Gastroesophageal sphincter (tissue), 4 donors: ENCODE measurements at regions not wholly inside any gene's neighbourhood (a gene's known extent, or its start where the extent isn't known, plus 50 kb on each side); places are given as distances from the start of the nearest gene placed in this dataset.
"Not testable (repeated sequence)": the region's sequence is repeated elsewhere in the genome, so short reads cannot be mapped to it uniquely, and the experiment has no call there.

ENCODE experiments used
- ATAC-seq: fragments of 150-250 bp; one replicate; pipeline ENCODE4 v1.9.1; 2016; ENCODE audit warnings: mild to moderate bottlenecking, moderate library complexity
- H3K27ac ChIP-seq, 4 donors: fragments of 200-600 bp; sonication (generic) in 3 of 4; 1 replicate in 3 of 4; 2 replicates in 1 of 4; pipeline ENCODE4 v1.5.1; 2016 to 2019
- H3K27me3 ChIP-seq: fragments of 200-600 bp; sonication (generic); one replicate; pipeline ENCODE4 v1.5.1; 2019
- H3K36me3 ChIP-seq, 2 donors: fragments of 200-600 bp; sonication (generic); one replicate each; pipeline ENCODE4 v1.5.1; 2019; ENCODE audit warnings: control low read depth in 1 of 2
- H3K4me1 ChIP-seq, 3 donors: fragments of 200-600 bp; sonication (generic); 1 replicate in 2 of 3; 2 replicates in 1 of 3; pipeline ENCODE4 v1.5.1; 2016 to 2019; ENCODE audit warnings: control low read depth in 2 of 3
- H3K4me3 ChIP-seq, 2 donors: fragments of 200-600 bp; sonication (generic); one replicate each; pipeline ENCODE4 v1.5.1; 2019; ENCODE audit warnings: mild to moderate bottlenecking in 1 of 2, moderate library complexity in 1 of 2
- H3K9me3 ChIP-seq, 3 donors: fragments of 200-600 bp; sonication (generic); one replicate each; pipeline ENCODE4 v1.5.1; 2017 to 2019; ENCODE audit warnings: control low read depth in 2 of 3
- CTCF ChIP-seq, 4 experiments: fragments of 200-600 bp in 2 of 4; fragments of 450-650 bp in 2 of 4; sonication (generic) in 1 of 4; IDR thresholded peaks; one replicate each; pipeline ENCODE4 v1.5.1; 2017 to 2019; ENCODE audit warnings: antibody characterized with exemption in 4 of 4, mild to moderate bottlenecking in 2 of 4, moderate library complexity in 2 of 4
- EP300 ChIP-seq: sonication (generic); formaldehyde crosslinking; IDR thresholded peaks from one replicate; pipeline ENCODE4 v1.6.1; 2017; ENCODE audit warnings: antibody characterized with exemption, mild to moderate bottlenecking
- POLR2A ChIP-seq, 2 donors: fragments of 450-650 bp; IDR thresholded peaks; one replicate each; pipeline ENCODE4 v1.6.1; 2017; ENCODE audit warnings: antibody characterized with exemption in 2 of 2, mild to moderate bottlenecking in 2 of 2, moderate library complexity in 1 of 2
- POLR2AphosphoS5 ChIP-seq: sonication (generic); formaldehyde crosslinking; IDR thresholded peaks from one replicate; pipeline ENCODE4 v1.6.1; 2017; ENCODE audit warnings: antibody characterized with exemption
- WGBS, 2 donors: methylation state at CpG; one replicate each; pipeline ENCODE4 v1.1.5; 2018; ENCODE audit warnings: low coverage in 1 of 2; 5-methylcytosine and 5-hydroxymethylcytosine counted together

GRCh38 chr4:31237233-31237632 is 517.1 kb downstream of the PCDH7 start:
- no peaks in the 10 kb centered on the region for H3K36me3 ChIP-seq
- no peaks in the 10 kb centered on the region for H3K27me3 ChIP-seq
- no peaks in the 10 kb centered on the region for H3K4me1 ChIP-seq
- TF ChIP-seq POLR2A (IDR thresholded peaks at IDR 0.05) (no peak), EP300 (no peak), POLR2AphosphoS5 (no peak), CTCF (IDR thresholded peaks at IDR 0.05) (no peak)
- H3K4me3 ChIP-seq: no peak overlapping the region
- no peak for ATAC-seq
- no peak overlapping the region for H3K27ac ChIP-seq
- H3K9me3 ChIP-seq: peaks cover 0 to 13% (median 0%) of the 10 kb centered on the region in 3 donors

GRCh38 chr4:31239886-31240285 is 519.7 kb downstream of the PCDH7 start:
- Histone ChIP-seq H3K27me3 (no peaks in the 10 kb centered on the region), H3K9me3 (peaks cover 0 to 13% (median 0%) of the 10 kb centered on the region in 3 donors), H3K4me3 (no peak overlapping the region), H3K27ac (no peak overlapping the region), H3K36me3 (no peaks in the 10 kb centered on the region), H3K4me1 (no peaks in the 10 kb centered on the region)
- TF ChIP-seq POLR2A (IDR thresholded peaks at IDR 0.05) (no peak), EP300 (no peak), POLR2AphosphoS5 (no peak)
- ATAC-seq: no peak

- no peak for ATAC-seq
- no peaks in the 10 kb centered on the region for H3K4me1 ChIP-seq
- TF ChIP-seq POLR2A (IDR thresholded peaks at IDR 0.05) (no peak), POLR2AphosphoS5 (no peak), CTCF (IDR thresholded peaks at IDR 0.05) (no peak), EP300 (no peak)
- no peak overlapping the region for H3K4me3 ChIP-seq
- 100% methylated on average over 1 of the region's 1 CpG for WGBS, 2 donors
- no peaks in the 10 kb centered on the region for H3K27me3 ChIP-seq
- no peak overlapping the region for H3K27ac ChIP-seq
- H3K9me3 ChIP-seq: peaks cover 0 to 13% (median 0%) of the 10 kb centered on the region in 3 donors
- H3K36me3 ChIP-seq: no peaks in the 10 kb centered on the region
These were observed 521.4 kb downstream of the PCDH7 start for GRCh38 chr4:31241504-31242106.

GRCh38 chr4:31246856-31247255 is 526.7 kb downstream of the PCDH7 start:
- no peaks in the 10 kb centered on the region for H3K36me3 ChIP-seq
- 64 to 80% methylated on average over 1 of the region's 1 CpG for WGBS, 2 donors
- no peak for TF ChIP-seq POLR2A (IDR thresholded peaks at IDR 0.05)
- TF ChIP-seq POLR2AphosphoS5: no peak
- no peak for TF ChIP-seq EP300
- no peak overlapping the region for H3K4me3 ChIP-seq
- ATAC-seq: no peak
- no peaks in the 10 kb centered on the region for H3K27me3 ChIP-seq
- no peak overlapping the region for H3K27ac ChIP-seq
- H3K9me3 ChIP-seq: no peaks in the 10 kb centered on the region
- H3K4me1 ChIP-seq: no peaks in the 10 kb centered on the region

- Histone ChIP-seq H3K27me3 (no peaks in the 10 kb centered on the region), H3K4me1 (no peaks in the 10 kb centered on the region), H3K36me3 (no peaks in the 10 kb centered on the region), H3K27ac (no peak overlapping the region), H3K4me3 (no peak overlapping the region), H3K9me3 (no peaks in the 10 kb centered on the region)
- WGBS, 2 donors: 100% methylated on average over 4 to 8 of the region's 15 CpGs
- no peak for ATAC-seq
- TF ChIP-seq CTCF (IDR thresholded peaks at IDR 0.05) (no peak), POLR2A (IDR thresholded peaks at IDR 0.05) (no peak), POLR2AphosphoS5 (no peak), EP300 (no peak)
These were observed 539.0 kb downstream of the PCDH7 start for GRCh38 chr4:31259119-31259518.

GRCh38 chr4:31261632-31262031 is 541.5 kb downstream of the PCDH7 start:
- Histone ChIP-seq H3K4me1 (no peaks in the 10 kb centered on the region), H3K9me3 (no peaks in the 10 kb centered on the region), H3K27ac (no peak overlapping the region), H3K4me3 (no peak overlapping the region), H3K27me3 (no peaks in the 10 kb centered on the region), H3K36me3 (no peaks in the 10 kb centered on the region)
- WGBS, 2 donors: 10 to 11% methylated on average over 1 to 2 of the region's 2 CpGs
- no peak for ATAC-seq
- TF ChIP-seq POLR2AphosphoS5 (no peak), POLR2A (IDR thresholded peaks at IDR 0.05) (no peak), EP300 (no peak), CTCF (IDR thresholded peaks at IDR 0.05) (no peak)

GRCh38 chr4:31266094-31266493 is 545.9 kb downstream of the PCDH7 start:
- ATAC-seq, H3K27ac ChIP-seq, H3K27me3 ChIP-seq, H3K36me3 ChIP-seq, H3K4me3 ChIP-seq, H3K4me1 ChIP-seq, H3K9me3 ChIP-seq: not testable (repeated sequence)
- 93 to 96% methylated on average over 3 of the region's 4 CpGs for WGBS, 2 donors
